NOMO-1 (cell line): ENCODE measurements at regions not wholly inside any gene's neighbourhood (a gene's known extent, or its start where the extent isn't known, plus 50 kb on each side); places are given as distances from the start of the nearest gene placed in this dataset.
"Not testable (repeated sequence)": the region's sequence is repeated elsewhere in the genome, so short reads cannot be mapped to it uniquely, and the experiment has no call there.

Experiments used
- DNase-seq, 2 experiments: peaks; one replicate each; lab custom pipeline; 2025; ENCODE audit not compliant: unreplicated experiment in 2 of 2; lab: John Stamatoyannopoulos, UW

GRCh38 chr7:106747804-106748203 is 86.8 kb upstream of the CCDC71L start:
- no peak for DNase-seq

DNA sequence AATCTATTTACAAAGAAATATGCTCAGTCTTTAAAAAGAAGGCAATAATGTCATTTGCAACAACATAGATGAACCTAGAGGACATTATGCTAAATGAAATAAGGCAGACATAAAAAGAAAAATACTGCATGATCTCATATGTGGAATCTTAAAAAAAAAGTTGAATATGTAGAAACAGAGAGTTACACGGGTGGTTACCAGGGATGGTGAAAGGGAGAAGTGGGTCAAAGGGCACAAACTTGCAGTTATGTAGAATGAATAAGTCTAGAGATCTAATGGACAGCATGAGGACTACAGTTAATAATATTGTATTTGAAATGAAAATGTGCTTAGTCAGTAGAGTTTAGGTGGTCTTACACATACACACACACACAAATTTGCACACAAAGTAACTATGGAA is 88.2 kb upstream of the CCDC71L start:
- no peak for DNase-seq

DNA sequence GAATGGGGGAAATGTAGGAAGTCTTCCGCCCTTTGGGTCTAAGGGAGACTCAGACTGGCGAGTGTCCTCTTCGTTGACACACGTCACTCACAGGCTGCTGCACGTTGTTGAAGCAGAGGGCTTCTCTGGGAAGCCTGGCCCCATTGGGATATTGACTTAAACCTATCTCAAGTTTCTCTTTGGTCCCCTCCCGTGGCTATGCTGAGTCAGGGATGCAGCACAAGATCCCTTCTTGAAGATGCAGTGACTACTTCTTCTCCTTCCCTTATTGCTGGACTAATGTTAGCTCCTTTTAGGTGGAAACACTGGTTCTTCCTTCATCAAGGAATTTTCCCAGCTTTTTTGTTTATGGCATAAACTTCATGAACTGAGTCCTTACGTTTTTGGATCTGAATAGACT is 89.8 kb upstream of the CCDC71L start:
- DNase-seq = no peak

DNA sequence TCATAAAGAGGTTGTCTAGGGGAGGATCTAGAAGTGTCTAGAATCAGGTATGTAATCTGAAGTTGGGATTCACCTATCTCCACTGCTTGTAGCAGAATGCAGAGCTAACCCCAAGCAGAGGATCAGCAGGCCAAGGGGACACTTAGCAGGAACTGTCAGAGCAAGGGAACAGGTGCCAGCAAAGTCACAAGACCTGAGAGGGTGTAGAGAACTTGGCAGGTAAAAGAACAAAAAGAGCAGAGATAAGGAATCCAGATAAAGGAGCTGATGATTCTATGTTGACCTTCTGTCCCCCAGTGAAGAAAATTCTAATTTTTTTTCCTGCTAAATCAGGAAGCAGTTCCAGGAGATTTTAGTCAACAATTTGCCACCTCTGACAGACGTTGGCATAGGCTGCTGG is 91.4 kb upstream of the CCDC71L start:
- no peak for DNase-seq

DNA sequence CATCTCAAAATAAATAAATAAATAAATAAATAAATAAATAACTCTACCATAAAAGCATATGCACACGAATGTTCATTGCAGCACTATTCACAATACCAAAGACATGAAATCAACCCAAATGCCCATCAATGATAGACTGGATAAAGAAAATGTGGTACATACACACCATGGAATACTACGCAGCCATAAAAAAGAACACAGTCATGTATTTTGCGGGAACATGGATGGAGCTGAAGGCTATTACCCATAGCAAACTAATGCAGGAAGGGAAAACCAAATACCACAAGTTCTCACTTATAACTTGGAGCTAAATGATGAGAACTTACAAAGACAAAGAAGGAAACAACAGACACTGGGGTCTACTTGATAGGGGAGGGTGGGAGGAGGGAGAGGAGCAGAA is 94.1 kb upstream of the CCDC71L start:
- DNase-seq = not testable (repeated sequence)

DNA sequence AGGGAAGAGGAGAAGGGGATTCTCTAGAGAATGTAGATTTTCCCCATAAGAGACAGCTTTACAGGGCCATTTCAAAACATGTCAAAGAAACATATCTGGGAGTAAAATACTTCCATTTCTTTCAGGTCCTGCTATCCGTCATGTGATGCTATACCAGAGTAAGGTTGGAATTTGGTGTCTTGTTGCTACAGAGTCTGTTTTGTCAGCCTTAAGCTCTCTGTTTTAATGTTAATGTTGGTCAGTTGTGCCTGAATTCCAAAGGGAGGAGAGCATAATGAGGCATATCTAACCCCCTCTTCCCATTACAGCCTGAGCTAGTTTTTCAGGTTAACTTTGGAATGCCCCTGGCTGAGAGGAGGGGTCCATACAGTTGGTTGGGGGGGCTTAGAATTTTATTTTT is 94.7 kb upstream of the CCDC71L start:
- DNase-seq = no peak

GRCh38 chr7:106756071-106756470 is 95.1 kb upstream of the CCDC71L start:
- DNase-seq = no peak

DNA sequence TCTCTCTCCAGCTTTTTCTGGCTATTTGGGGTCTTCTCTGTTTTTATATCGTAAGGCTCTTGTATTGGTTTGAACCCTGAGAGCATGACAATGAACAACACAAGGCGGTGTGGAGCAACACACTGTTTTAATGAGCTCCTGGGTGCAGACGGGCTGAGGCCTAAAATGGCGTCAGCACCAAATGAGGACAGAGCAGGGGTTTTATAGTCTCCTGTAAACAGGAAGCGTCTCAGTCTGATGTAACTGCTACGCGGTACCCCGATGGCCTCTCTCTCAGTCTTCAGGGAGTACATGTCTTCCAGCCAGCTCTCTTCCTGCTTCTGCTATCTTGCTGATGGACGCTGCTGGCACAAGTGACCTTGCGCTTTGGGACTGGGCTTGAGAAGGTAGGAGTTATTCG is 95.9 kb upstream of the CCDC71L start:
- peak in 1 of 2 experiments; percentile 6 for DNase-seq

GRCh38 chr7:106757846-106758245 is 96.9 kb upstream of the CCDC71L start:
- no peak for DNase-seq

DNA sequence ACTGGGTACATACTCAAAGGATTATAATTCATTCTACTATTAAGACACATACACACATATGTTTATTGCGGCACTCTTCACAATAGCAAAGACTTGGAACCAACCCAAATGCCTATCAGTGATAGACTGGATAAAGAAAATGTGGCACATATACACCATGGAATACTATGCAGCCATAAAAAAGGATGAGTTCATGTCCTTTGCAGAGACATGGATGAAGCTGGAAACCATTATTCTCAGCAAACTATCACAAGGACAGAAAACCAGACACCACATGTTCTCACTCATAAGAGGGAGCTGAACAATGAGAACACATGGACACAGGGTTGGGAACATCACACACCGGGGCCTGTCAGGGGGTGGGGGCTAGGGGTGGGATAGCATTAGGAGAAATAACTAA is 101.9 kb upstream of the CCDC71L start:
- not testable (repeated sequence) for DNase-seq

- no peak for DNase-seq
Measured at GRCh38 chr7:106763717-106764116, 101.4 kb upstream of the PIK3CG start.

DNA sequence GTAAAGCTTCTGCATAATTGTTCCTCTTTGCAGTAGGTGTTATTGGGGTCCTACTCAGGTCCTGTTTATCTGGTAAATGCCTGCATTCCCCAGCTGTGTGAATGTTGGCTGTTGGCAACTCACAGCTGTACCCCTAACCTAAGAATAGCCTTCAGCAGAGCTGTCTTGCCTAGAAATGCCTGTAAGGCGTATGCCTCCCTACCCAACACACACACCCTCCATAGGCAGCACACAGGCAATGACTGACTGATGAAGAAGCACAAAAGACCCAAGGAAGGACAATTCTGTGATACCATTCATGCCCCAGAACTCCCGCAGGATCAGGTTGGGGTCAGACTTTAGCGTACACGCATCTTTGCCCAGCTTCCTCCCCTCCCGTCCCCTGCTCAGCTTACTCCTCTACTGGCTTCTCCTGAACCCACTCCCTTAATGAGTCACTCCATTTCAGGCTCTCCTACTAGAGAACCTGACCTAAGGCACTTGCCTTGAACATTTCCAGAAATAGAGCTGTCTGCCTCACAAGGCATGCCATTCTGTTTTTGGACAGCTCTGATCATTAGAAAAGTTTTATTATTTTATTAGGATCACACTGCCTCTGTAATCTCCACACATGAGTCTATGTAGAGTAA is 99.2 kb upstream of the PIK3CG start:
- no peak for DNase-seq

DNA sequence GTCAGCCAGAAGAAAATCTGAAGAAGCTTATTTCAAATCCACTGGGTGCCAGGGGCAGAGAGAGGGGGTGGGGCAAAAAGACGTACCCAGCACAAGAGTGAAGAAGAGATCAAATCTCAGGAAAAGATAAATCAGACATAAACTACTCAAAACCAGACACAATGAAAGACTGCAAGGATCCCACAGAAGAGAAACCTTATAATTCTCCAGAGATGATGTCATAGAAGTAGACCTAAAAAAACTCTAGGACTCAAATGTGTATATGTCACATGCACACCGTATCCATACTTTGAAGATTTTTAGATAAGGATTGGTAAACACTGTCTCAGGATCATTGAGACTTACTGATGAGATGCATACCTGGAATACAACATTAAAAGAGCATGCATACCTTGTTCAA is 98.5 kb upstream of the PIK3CG start:
- DNase-seq = no peak

DNA sequence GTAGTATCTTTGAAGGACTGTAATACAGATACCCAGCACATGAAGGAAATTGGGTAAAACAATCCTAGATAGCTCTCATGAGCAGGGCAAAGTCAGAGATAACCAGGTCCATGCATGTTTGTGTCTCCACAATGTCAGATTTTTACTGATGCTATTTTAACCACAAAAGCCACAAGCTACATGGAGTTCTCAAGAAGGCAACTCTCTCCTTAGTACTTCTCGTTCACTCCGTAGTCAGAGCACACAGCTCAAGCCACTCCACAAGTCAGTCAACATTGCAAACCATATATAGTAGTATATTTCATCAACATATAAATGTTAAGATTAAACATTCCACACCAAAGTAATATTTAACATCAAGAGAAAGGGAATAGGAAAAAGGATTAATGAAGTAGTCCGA is 98.0 kb upstream of the PIK3CG start:
- no peak for DNase-seq

DNA sequence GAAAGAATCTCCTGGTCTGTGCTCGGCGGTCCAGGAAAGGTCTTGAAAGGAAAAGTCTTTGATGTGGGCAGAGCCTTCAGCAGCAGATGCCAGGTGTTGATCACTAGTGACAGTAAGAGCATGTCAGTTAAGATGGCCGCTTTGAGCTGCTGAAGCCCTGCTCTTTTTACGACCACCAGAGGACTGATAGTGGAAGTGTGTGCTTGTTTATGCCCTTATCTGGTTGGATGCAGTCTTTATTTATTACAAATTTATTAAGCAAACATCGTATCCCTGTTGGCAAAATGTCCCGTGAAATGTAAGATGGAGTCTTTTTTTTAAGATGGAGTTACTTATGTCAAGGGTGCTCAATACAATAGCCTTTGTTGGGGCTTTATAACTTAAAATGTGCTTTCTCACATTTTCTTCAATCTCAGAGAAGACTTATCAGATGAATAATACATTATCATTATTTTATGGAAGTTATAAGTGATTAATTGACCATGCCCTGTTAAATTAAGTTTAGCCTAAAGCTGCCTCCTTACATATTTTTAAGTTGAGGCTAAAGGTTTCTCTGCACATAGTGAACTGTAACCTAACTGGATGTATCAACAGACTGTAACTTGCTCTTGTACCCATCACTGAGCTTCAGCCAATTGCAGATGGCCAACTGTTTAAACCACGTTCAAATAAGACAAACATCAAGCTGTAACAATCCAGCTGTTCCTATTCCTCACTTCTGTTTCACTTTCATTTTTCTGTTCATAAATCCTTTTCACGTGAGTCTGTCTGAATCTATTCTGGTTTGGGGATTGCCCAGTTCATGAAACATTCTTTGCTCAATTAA is 97.4 kb upstream of the PIK3CG start:
- DNase-seq = peak in 1 of 2 experiments; percentile 21

DNA sequence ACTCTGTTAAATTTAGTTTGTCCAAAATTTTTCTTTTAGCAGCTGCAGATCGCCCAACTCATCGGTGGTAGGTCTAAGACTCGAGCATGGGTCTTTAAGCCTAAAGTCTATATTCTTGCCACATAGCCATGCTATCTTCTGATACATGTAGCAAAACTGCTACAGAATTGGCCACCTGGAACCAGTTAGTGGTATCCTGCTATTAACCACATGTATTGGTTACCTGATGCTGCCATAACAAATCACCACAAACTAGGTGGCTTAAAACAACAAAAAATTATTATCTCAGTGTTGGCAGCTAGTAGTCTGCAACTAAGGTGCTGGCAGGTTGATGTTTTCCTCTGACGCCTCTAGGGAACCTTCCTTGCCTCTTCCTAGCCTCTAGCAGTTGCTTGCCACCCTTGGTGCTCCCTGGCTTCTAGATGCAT is 96.7 kb upstream of the PIK3CG start:
- no peak for DNase-seq

- DNase-seq = no peak
Measured at GRCh38 chr7:106770191-106770590, 94.9 kb upstream of the PIK3CG start.

- no peak for DNase-seq
Measured at GRCh38 chr7:106772655-106773108, 92.4 kb upstream of the PIK3CG start.

- no peak for DNase-seq
Measured at GRCh38 chr7:106773228-106773627, 91.9 kb upstream of the PIK3CG start.

- no peak for DNase-seq
Measured at GRCh38 chr7:106773721-106774120, 91.4 kb upstream of the PIK3CG start.

DNA sequence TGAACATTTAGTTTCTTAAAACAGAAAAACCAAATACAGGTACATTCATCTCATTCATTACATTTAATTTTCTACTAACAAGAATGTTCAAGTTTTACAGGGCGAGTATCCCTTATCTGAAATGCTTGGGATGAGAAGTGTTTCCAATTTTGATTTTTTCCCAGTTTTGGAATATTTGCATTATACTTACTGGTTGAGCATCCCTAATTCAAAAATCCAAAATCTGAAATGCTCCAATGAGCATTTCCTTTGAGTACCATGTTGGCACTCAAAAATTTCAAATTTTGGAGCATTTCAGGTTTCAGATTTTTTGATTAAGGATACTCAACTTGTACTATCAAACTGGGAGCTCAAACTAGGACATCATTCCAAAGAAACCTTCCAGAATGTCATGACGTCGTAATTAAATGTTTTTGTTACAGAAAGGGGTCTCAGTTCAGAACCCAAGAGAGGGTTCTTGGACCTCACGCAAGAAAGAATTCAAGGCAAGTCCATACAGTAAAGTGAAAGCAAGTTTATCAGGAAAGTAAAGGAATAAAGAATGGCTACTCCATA is 90.8 kb upstream of the PIK3CG start:
- DNase-seq = no peak
